ENCODE measurements at regions not wholly inside any gene's neighbourhood (a gene's known extent, or its start where the extent isn't known, plus 50 kb on each side); places are given as distances from the start of the nearest gene placed in this dataset.

- H2AFZ ChIP-seq (ENCODE audit: low read depth, low read length) = no peak overlapping the region
- no peak for TF ChIP-seq RAD21 (conservative IDR thresholded peaks at IDR 0.05)
- TF ChIP-seq EZH2 (IDR thresholded peaks at IDR 0.05; ENCODE audit: borderline replicate concordance, insufficient read depth, low read length, poor library complexity, severe bottlenecking) = no peak
- H3K27me3 ChIP-seq (ENCODE audit: insufficient read depth, low read depth, low read length) = no peaks in the 10 kb centered on the region
- no peak overlapping the region for H3K9ac ChIP-seq (ENCODE audit: low read length)
- H3K4me3 ChIP-seq (ENCODE audit: low read length) = no peak overlapping the region
- H4K20me1 ChIP-seq (ENCODE audit: insufficient read depth) = no peaks in the 10 kb centered on the region
- H3K36me3 ChIP-seq (ENCODE audit: insufficient read depth, low read length) = no peaks in the 10 kb centered on the region
- H3F3A ChIP-seq (ENCODE audit: insufficient read depth, low read length, poor library complexity, severe bottlenecking) = no peaks in the 10 kb centered on the region
- H3K4me2 ChIP-seq (ENCODE audit: low read length) = no peak overlapping the region
- no peaks in the 10 kb centered on the region for H3K79me2 ChIP-seq (replicated peaks; ENCODE audit: insufficient read depth, low read length)
- no peak overlapping the region for H3K27ac ChIP-seq (ENCODE audit: low read length)
- H3K9me3 ChIP-seq (ENCODE audit: low read length) = no peaks in the 10 kb centered on the region
- H3K9me2 ChIP-seq (ENCODE audit: insufficient read depth, low read length) = no peaks in the 10 kb centered on the region
These were observed 234.1 kb upstream of the ATP10A start for GRCh38 chr15:26097216-26097615.

DNA sequence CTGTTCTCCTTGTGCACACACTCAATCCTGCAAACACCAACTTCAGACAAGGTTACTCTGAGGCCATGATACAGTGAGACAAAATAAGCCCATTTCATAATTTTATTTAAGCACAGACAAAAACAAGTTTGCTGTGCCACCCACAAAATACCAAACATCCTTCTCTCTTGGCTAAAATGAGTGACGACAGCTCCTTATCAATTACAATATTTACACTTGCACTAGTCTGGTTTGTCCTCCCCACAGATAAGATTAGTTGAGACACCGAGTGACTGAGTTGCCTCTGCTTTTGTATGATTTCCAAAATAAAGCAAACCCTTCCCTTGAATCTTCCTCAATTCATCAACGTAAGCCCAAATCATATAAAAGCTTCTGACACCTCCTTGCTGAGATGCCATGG, 233.5 kb upstream of the ATP10A start:
- H3K79me2 ChIP-seq (replicated peaks; ENCODE audit: insufficient read depth, low read length) = no peaks in the 10 kb centered on the region
- H3K4me3 ChIP-seq (ENCODE audit: low read length) = no peak overlapping the region
- H3K9me2 ChIP-seq (ENCODE audit: insufficient read depth, low read length) = no peaks in the 10 kb centered on the region
- H3K27ac ChIP-seq (ENCODE audit: low read length) = no peak overlapping the region
- no peak overlapping the region for H3K9ac ChIP-seq (ENCODE audit: low read length)
- TF ChIP-seq EZH2 (IDR thresholded peaks at IDR 0.05; ENCODE audit: borderline replicate concordance, insufficient read depth, low read length, poor library complexity, severe bottlenecking) (no peak), RAD21 (conservative IDR thresholded peaks at IDR 0.05) (no peak), MXI1 (conservative IDR thresholded peaks at IDR 0.05; ENCODE audit: poor library complexity, severe bottlenecking) (no peak), POLR2AphosphoS5 (IDR thresholded peaks at IDR 0.05) (no peak), REST (IDR thresholded peaks at IDR 0.05; ENCODE audit: borderline replicate concordance) (no peak), TAF1 (IDR thresholded peaks at IDR 0.05; ENCODE audit: low read depth) (no peak), EP300 (conservative IDR thresholded peaks at IDR 0.05; ENCODE audit: poor library complexity, severe bottlenecking) (no peak), SMC3 (conservative IDR thresholded peaks at IDR 0.05; ENCODE audit: poor library complexity) (no peak)
- TF ChIP-seq, protein P1, sequence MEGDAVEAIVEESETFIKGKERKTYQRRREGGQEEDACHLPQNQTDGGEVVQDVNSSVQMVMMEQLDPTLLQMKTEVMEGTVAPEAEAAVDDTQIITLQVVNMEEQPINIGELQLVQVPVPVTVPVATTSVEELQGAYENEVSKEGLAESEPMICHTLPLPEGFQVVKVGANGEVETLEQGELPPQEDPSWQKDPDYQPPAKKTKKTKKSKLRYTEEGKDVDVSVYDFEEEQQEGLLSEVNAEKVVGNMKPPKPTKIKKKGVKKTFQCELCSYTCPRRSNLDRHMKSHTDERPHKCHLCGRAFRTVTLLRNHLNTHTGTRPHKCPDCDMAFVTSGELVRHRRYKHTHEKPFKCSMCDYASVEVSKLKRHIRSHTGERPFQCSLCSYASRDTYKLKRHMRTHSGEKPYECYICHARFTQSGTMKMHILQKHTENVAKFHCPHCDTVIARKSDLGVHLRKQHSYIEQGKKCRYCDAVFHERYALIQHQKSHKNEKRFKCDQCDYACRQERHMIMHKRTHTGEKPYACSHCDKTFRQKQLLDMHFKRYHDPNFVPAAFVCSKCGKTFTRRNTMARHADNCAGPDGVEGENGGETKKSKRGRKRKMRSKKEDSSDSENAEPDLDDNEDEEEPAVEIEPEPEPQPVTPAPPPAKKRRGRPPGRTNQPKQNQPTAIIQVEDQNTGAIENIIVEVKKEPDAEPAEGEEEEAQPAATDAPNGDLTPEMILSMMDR (IDR thresholded peaks at IDR 0.05; ENCODE audit: poor library complexity, severe bottlenecking) = no peak
- H4K20me1 ChIP-seq (ENCODE audit: insufficient read depth) = no peaks in the 10 kb centered on the region
- no peaks in the 10 kb centered on the region for H3F3A ChIP-seq (ENCODE audit: insufficient read depth, low read length, poor library complexity, severe bottlenecking)
- no peak overlapping the region for H2AFZ ChIP-seq (ENCODE audit: low read depth, low read length)
- no peaks in the 10 kb centered on the region for H3K27me3 ChIP-seq (ENCODE audit: insufficient read depth, low read depth, low read length)
- no peaks in the 10 kb centered on the region for H3K9me3 ChIP-seq (ENCODE audit: low read length)
- H3K36me3 ChIP-seq (ENCODE audit: insufficient read depth, low read length) = no peaks in the 10 kb centered on the region
- no peak overlapping the region for H3K4me2 ChIP-seq (ENCODE audit: low read length)

All from neural cell (in vitro differentiated cells).